ENCODE measurements at regions not wholly inside any gene's neighbourhood (a gene's known extent, or its start where the extent isn't known, plus 50 kb on each side); places are given as distances from the start of the nearest gene placed in this dataset.

GRCh38 chr1:101290922-101291561 is 54.2 kb downstream of the S1PR1 start:
- Histone ChIP-seq H3K9ac (ENCODE audit: low read depth, low read length) (no peak overlapping the region), H3K4me3 (ENCODE audit: low read depth, low read length) (no peak overlapping the region), H3K4me1 (ENCODE audit: control insufficient read depth, insufficient read depth, low read length) (peaks cover 3% of the 10 kb centered on the region), H3K9me3 (ENCODE audit: control insufficient read depth, insufficient read depth, low read length) (no peaks in the 10 kb centered on the region), H3K36me3 (ENCODE audit: control insufficient read depth, insufficient read depth, low read length) (no peaks in the 10 kb centered on the region), H3K27me3 (ENCODE audit: control insufficient read depth, insufficient read depth, low read length) (no peaks in the 10 kb centered on the region)

- H3K27me3 ChIP-seq (ENCODE audit: control insufficient read depth, insufficient read depth, low read length): no peaks in the 10 kb centered on the region
- H3K9ac ChIP-seq (ENCODE audit: low read depth, low read length): no peak overlapping the region
- H3K9me3 ChIP-seq (ENCODE audit: control insufficient read depth, insufficient read depth, low read length): no peaks in the 10 kb centered on the region
- peaks cover 3% of the 10 kb centered on the region for H3K4me1 ChIP-seq (ENCODE audit: control insufficient read depth, insufficient read depth, low read length)
- no peak overlapping the region for H3K4me3 ChIP-seq (ENCODE audit: low read depth, low read length)
- H3K36me3 ChIP-seq (ENCODE audit: control insufficient read depth, insufficient read depth, low read length): no peaks in the 10 kb centered on the region
Observed at GRCh38 chr1:101291562-101292380, 55.0 kb downstream of the S1PR1 start.

- H3K27me3 ChIP-seq (ENCODE audit: control insufficient read depth, insufficient read depth, low read length): no peaks in the 10 kb centered on the region
- no peak overlapping the region for H3K4me3 ChIP-seq (ENCODE audit: low read depth, low read length)
- peaks cover 3% of the 10 kb centered on the region for H3K4me1 ChIP-seq (ENCODE audit: control insufficient read depth, insufficient read depth, low read length)
- no peak overlapping the region for H3K9ac ChIP-seq (ENCODE audit: low read depth, low read length)
- no peaks in the 10 kb centered on the region for H3K36me3 ChIP-seq (ENCODE audit: control insufficient read depth, insufficient read depth, low read length)
- H3K9me3 ChIP-seq (ENCODE audit: control insufficient read depth, insufficient read depth, low read length): no peaks in the 10 kb centered on the region
Observed at GRCh38 chr1:101293461-101294051, 56.7 kb downstream of the S1PR1 start.

GRCh38 chr1:101295209-101295608 is 58.4 kb downstream of the S1PR1 start:
- Histone ChIP-seq H3K9me3 (ENCODE audit: control insufficient read depth, insufficient read depth, low read length) (no peaks in the 10 kb centered on the region), H3K4me3 (ENCODE audit: low read depth, low read length) (no peak overlapping the region), H3K36me3 (ENCODE audit: control insufficient read depth, insufficient read depth, low read length) (no peaks in the 10 kb centered on the region), H3K4me1 (ENCODE audit: control insufficient read depth, insufficient read depth, low read length) (peaks cover 3% of the 10 kb centered on the region), H3K27me3 (ENCODE audit: control insufficient read depth, insufficient read depth, low read length) (no peaks in the 10 kb centered on the region), H3K9ac (ENCODE audit: low read depth, low read length) (no peak overlapping the region)

- H3K27me3 ChIP-seq (ENCODE audit: control insufficient read depth, insufficient read depth, low read length): no peaks in the 10 kb centered on the region
- no peak overlapping the region for H3K4me3 ChIP-seq (ENCODE audit: low read depth, low read length)
- no peak overlapping the region for H3K9ac ChIP-seq (ENCODE audit: low read depth, low read length)
- H3K4me1 ChIP-seq (ENCODE audit: control insufficient read depth, insufficient read depth, low read length): no peaks in the 10 kb centered on the region
- no peaks in the 10 kb centered on the region for H3K36me3 ChIP-seq (ENCODE audit: control insufficient read depth, insufficient read depth, low read length)
- no peaks in the 10 kb centered on the region for H3K9me3 ChIP-seq (ENCODE audit: control insufficient read depth, insufficient read depth, low read length)
Observed at GRCh38 chr1:101298663-101299062, 61.8 kb downstream of the S1PR1 start.

GRCh38 chr1:101299141-101299540 is 62.3 kb downstream of the S1PR1 start:
- no peaks in the 10 kb centered on the region for H3K27me3 ChIP-seq (ENCODE audit: control insufficient read depth, insufficient read depth, low read length)
- no peak overlapping the region for H3K4me3 ChIP-seq (ENCODE audit: low read depth, low read length)
- H3K9ac ChIP-seq (ENCODE audit: low read depth, low read length): no peak overlapping the region
- H3K36me3 ChIP-seq (ENCODE audit: control insufficient read depth, insufficient read depth, low read length): no peaks in the 10 kb centered on the region
- no peaks in the 10 kb centered on the region for H3K9me3 ChIP-seq (ENCODE audit: control insufficient read depth, insufficient read depth, low read length)
- H3K4me1 ChIP-seq (ENCODE audit: control insufficient read depth, insufficient read depth, low read length): no peaks in the 10 kb centered on the region

- Histone ChIP-seq H3K36me3 (ENCODE audit: control insufficient read depth, insufficient read depth, low read length) (no peaks in the 10 kb centered on the region), H3K27me3 (ENCODE audit: control insufficient read depth, insufficient read depth, low read length) (no peaks in the 10 kb centered on the region), H3K4me3 (ENCODE audit: low read depth, low read length) (no peak overlapping the region), H3K9me3 (ENCODE audit: control insufficient read depth, insufficient read depth, low read length) (no peaks in the 10 kb centered on the region), H3K4me1 (ENCODE audit: control insufficient read depth, insufficient read depth, low read length) (no peaks in the 10 kb centered on the region), H3K9ac (ENCODE audit: low read depth, low read length) (no peak overlapping the region)
Observed at GRCh38 chr1:101299710-101300109, 62.9 kb downstream of the S1PR1 start.

- Histone ChIP-seq H3K4me1 (ENCODE audit: control insufficient read depth, insufficient read depth, low read length) (no peaks in the 10 kb centered on the region), H3K4me3 (ENCODE audit: low read depth, low read length) (no peak overlapping the region), H3K36me3 (ENCODE audit: control insufficient read depth, insufficient read depth, low read length) (no peaks in the 10 kb centered on the region), H3K9me3 (ENCODE audit: control insufficient read depth, insufficient read depth, low read length) (no peaks in the 10 kb centered on the region), H3K27me3 (ENCODE audit: control insufficient read depth, insufficient read depth, low read length) (no peaks in the 10 kb centered on the region), H3K9ac (ENCODE audit: low read depth, low read length) (no peak overlapping the region)
Observed at GRCh38 chr1:101300916-101301315, 64.1 kb downstream of the S1PR1 start.

GRCh38 chr1:101301446-101302057 is 64.7 kb downstream of the S1PR1 start:
- Histone ChIP-seq H3K4me3 (ENCODE audit: low read depth, low read length) (no peak overlapping the region), H3K27me3 (ENCODE audit: control insufficient read depth, insufficient read depth, low read length) (no peaks in the 10 kb centered on the region), H3K36me3 (ENCODE audit: control insufficient read depth, insufficient read depth, low read length) (no peaks in the 10 kb centered on the region), H3K4me1 (ENCODE audit: control insufficient read depth, insufficient read depth, low read length) (no peaks in the 10 kb centered on the region), H3K9me3 (ENCODE audit: control insufficient read depth, insufficient read depth, low read length) (no peaks in the 10 kb centered on the region), H3K9ac (ENCODE audit: low read depth, low read length) (no peak overlapping the region)

- no peaks in the 10 kb centered on the region for H3K4me1 ChIP-seq (ENCODE audit: control insufficient read depth, insufficient read depth, low read length)
- H3K27me3 ChIP-seq (ENCODE audit: control insufficient read depth, insufficient read depth, low read length): no peaks in the 10 kb centered on the region
- no peak overlapping the region for H3K4me3 ChIP-seq (ENCODE audit: low read depth, low read length)
- no peaks in the 10 kb centered on the region for H3K9me3 ChIP-seq (ENCODE audit: control insufficient read depth, insufficient read depth, low read length)
- H3K9ac ChIP-seq (ENCODE audit: low read depth, low read length): no peak overlapping the region
- no peaks in the 10 kb centered on the region for H3K36me3 ChIP-seq (ENCODE audit: control insufficient read depth, insufficient read depth, low read length)
Observed at GRCh38 chr1:101302831-101303511, 66.2 kb downstream of the S1PR1 start.

- H3K9ac ChIP-seq (ENCODE audit: low read depth, low read length): no peak overlapping the region
- peaks cover 2% of the 10 kb centered on the region for H3K27me3 ChIP-seq (ENCODE audit: control insufficient read depth, insufficient read depth, low read length)
- no peak overlapping the region for H3K4me3 ChIP-seq (ENCODE audit: low read depth, low read length)
- H3K4me1 ChIP-seq (ENCODE audit: control insufficient read depth, insufficient read depth, low read length): peaks cover 5% of the 10 kb centered on the region
- H3K36me3 ChIP-seq (ENCODE audit: control insufficient read depth, insufficient read depth, low read length): no peaks in the 10 kb centered on the region
- no peaks in the 10 kb centered on the region for H3K9me3 ChIP-seq (ENCODE audit: control insufficient read depth, insufficient read depth, low read length)
Observed at GRCh38 chr1:101307985-101308689, 71.3 kb downstream of the S1PR1 start.
